Testis (tissue), 2 donors: ENCODE measurements at regions not wholly inside any gene's neighbourhood (a gene's known extent, or its start where the extent isn't known, plus 50 kb on each side); places are given as distances from the start of the nearest gene placed in this dataset.
"Not testable (repeated sequence)": the region's sequence is repeated elsewhere in the genome, so short reads cannot be mapped to it uniquely, and the experiment has no call there.

Source experiments
- POLR2A ChIP-seq: fragments of 450-650 bp; IDR thresholded peaks from one replicate; pipeline ENCODE4 v1.6.1; 2017; ENCODE audit warnings: antibody characterized with exemption, mild to moderate bottlenecking, moderate library complexity
- TF ChIP-seq, protein P1 (sequence below), 3 experiments: fragments of 450-650 bp in 2 of 3; fragments of 200-600 bp in 1 of 3; sonication (generic) in 1 of 3; IDR thresholded peaks; one replicate each; pipeline ENCODE4 v1.5.1; 2016 to 2019; ENCODE audit warnings: antibody characterized with exemption in 3 of 3, mild to moderate bottlenecking in 2 of 3, moderate library complexity in 1 of 3

GRCh38 chr15:44847555-44847954, 108.9 kb upstream of the TERB2 start:
- TF ChIP-seq, protein P1, sequence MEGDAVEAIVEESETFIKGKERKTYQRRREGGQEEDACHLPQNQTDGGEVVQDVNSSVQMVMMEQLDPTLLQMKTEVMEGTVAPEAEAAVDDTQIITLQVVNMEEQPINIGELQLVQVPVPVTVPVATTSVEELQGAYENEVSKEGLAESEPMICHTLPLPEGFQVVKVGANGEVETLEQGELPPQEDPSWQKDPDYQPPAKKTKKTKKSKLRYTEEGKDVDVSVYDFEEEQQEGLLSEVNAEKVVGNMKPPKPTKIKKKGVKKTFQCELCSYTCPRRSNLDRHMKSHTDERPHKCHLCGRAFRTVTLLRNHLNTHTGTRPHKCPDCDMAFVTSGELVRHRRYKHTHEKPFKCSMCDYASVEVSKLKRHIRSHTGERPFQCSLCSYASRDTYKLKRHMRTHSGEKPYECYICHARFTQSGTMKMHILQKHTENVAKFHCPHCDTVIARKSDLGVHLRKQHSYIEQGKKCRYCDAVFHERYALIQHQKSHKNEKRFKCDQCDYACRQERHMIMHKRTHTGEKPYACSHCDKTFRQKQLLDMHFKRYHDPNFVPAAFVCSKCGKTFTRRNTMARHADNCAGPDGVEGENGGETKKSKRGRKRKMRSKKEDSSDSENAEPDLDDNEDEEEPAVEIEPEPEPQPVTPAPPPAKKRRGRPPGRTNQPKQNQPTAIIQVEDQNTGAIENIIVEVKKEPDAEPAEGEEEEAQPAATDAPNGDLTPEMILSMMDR (IDR thresholded peaks at IDR 0.05), result not testable (repeated sequence)
- TF ChIP-seq POLR2A, result not testable (repeated sequence)
